Trophoblast cell (in vitro differentiated cells and primary cell): ENCODE measurements at regions not wholly inside any gene's neighbourhood (a gene's known extent, or its start where the extent isn't known, plus 50 kb on each side); places are given as distances from the start of the nearest gene placed in this dataset.
A peak's percentile ranks its signal among the peaks of the same experiment; 100 is the strongest.

Experiments used
- DNase-seq, 2 donors: peaks; one replicate each; pipeline ENCODE4 v3.0.0-alpha.2; 2016
- H2AFZ ChIP-seq: 2 replicates; pipeline ENCODE4 v1.6.1; 2013; ENCODE audit warnings: low read length, moderate library complexity, mild to moderate bottlenecking; ENCODE audit not compliant: insufficient read depth, poor library complexity
- H2AK5ac ChIP-seq: 2 replicates; pipeline ENCODE4 v1.6.1; 2013; ENCODE audit warnings: mild to moderate bottlenecking, low read length
- H2BK120ac ChIP-seq: 2 replicates; pipeline ENCODE4 v1.6.1; 2013; ENCODE audit warnings: low read length, mild to moderate bottlenecking, moderate library complexity; ENCODE audit not compliant: insufficient read depth, poor library complexity
- H2BK12ac ChIP-seq: 2 replicates; pipeline ENCODE4 v1.6.1; 2013; ENCODE audit warnings: mild to moderate bottlenecking, low read length, moderate library complexity
- H2BK5ac ChIP-seq: 2 replicates; pipeline ENCODE4 v1.6.1; 2013; ENCODE audit warnings: low read length, low read depth, moderate library complexity, mild to moderate bottlenecking; ENCODE audit not compliant: poor library complexity
- H3K14ac ChIP-seq: 2 replicates; pipeline ENCODE4 v1.6.1; 2013; ENCODE audit warnings: mild to moderate bottlenecking, low read length
- H3K18ac ChIP-seq: 2 replicates; pipeline ENCODE4 v1.6.1; 2013; ENCODE audit warnings: mild to moderate bottlenecking, low read length
- H3K23ac ChIP-seq: 2 replicates; pipeline ENCODE4 v1.6.1; 2013; ENCODE audit warnings: low read length
- H3K27ac ChIP-seq: 2 replicates; pipeline ENCODE4 v1.5.1; 2013; ENCODE audit warnings: low read depth, mild to moderate bottlenecking, inconsistent platforms, low read length, moderate library complexity
- H3K27me3 ChIP-seq: 2 replicates; pipeline ENCODE4 v1.6.1; 2013; ENCODE audit warnings: inconsistent platforms, mild to moderate bottlenecking, low read length, moderate library complexity; ENCODE audit not compliant: insufficient read depth
- H3K36me3 ChIP-seq, 2 experiments: 1 replicate in 1 of 2; 2 replicates in 1 of 2; pipeline ENCODE4 v1.6.1; 2013; ENCODE audit warnings: low read length in 2 of 2, mild to moderate bottlenecking in 2 of 2, moderate library complexity in 1 of 2; ENCODE audit not compliant: insufficient read depth in 2 of 2, control insufficient read depth in 1 of 2
- H3K4ac ChIP-seq: 2 replicates; pipeline ENCODE4 v1.6.1; 2013; ENCODE audit warnings: low read depth, mild to moderate bottlenecking, low read length, moderate library complexity
- H3K4me1 ChIP-seq, 2 experiments: 1 replicate in 1 of 2; 2 replicates in 1 of 2; pipeline ENCODE4 v1.6.1; 2013; ENCODE audit warnings: low read length in 2 of 2, mild to moderate bottlenecking in 2 of 2, moderate library complexity in 1 of 2; ENCODE audit not compliant: insufficient read depth in 2 of 2, control insufficient read depth in 1 of 2
- H3K4me2 ChIP-seq: 2 replicates; pipeline ENCODE4 v1.6.1; 2013; ENCODE audit warnings: inconsistent platforms, mild to moderate bottlenecking, low read length, moderate library complexity
- H3K4me3 ChIP-seq: 2 replicates; pipeline ENCODE4 v1.5.1; 2013; ENCODE audit warnings: mild to moderate bottlenecking, low read depth, low read length, inconsistent platforms
- H3K79me1 ChIP-seq: one replicate; pipeline ENCODE4 v1.6.1; 2013; ENCODE audit warnings: low read length
- H3K79me2 ChIP-seq: 2 replicates; pipeline ENCODE4 v1.6.1; 2013; ENCODE audit warnings: low read length, mild to moderate bottlenecking; ENCODE audit not compliant: control insufficient read depth, insufficient read depth, poor library complexity
- H3K9ac ChIP-seq: 2 replicates; pipeline ENCODE4 v1.6.1; 2013; ENCODE audit warnings: mild to moderate bottlenecking, low read length
- H3K9me3 ChIP-seq: 2 replicates; pipeline ENCODE4 v1.6.1; 2013; ENCODE audit warnings: low read depth, mild to moderate bottlenecking, control low read depth, inconsistent platforms, low read length; ENCODE audit not compliant: insufficient read depth
- H4K12ac ChIP-seq: 2 replicates; pipeline ENCODE4 v1.6.1; 2013; ENCODE audit warnings: low read depth, mild to moderate bottlenecking, low read length, moderate library complexity
- H4K8ac ChIP-seq: 2 replicates; pipeline ENCODE4 v1.6.1; 2013; ENCODE audit warnings: low read depth, mild to moderate bottlenecking, low read length, moderate library complexity
- H4K91ac ChIP-seq: one replicate; pipeline ENCODE4 v1.6.1; 2013; ENCODE audit warnings: low read depth, mild to moderate bottlenecking, low read length, moderate library complexity
- WGBS: extraction: QIAGEN DNeasy Blood & Tissue Kit; methylation state at CpG from one replicate; pipeline ENCODE4 v1.1.7; 2013; ENCODE audit warnings: missing lambda C conversion rate; ENCODE audit not compliant: insufficient read length, insufficient coverage; ENCODE audit errors: extremely low coverage; 5-methylcytosine and 5-hydroxymethylcytosine counted together

DNA sequence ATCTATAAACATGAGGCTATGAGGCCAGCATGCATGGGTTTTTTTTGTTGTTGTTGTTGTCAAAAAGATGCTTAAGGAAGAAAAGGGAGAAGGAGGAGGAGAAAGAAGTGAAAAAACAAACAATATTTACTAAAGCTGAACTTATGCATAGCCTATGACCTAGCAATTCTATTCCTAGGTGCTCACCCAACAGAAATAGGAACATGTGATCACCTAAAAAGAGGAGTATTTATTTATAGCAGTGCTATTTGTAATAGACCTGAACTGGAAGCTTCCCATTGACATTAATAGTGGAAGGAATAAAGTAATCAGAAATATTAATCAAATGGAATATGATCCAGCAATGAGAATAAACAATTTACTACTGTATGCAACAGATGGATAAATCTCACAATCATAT lies 156.5 kb upstream of the OLIG3 start:
- Histone ChIP-seq H4K91ac (no peak overlapping the region), H3K79me2 (no peaks in the 10 kb centered on the region), H3K4me2 (no peak overlapping the region), H3K36me3 (no peaks in the 10 kb centered on the region), H3K18ac (no peak overlapping the region), H3K9ac (no peak overlapping the region), H3K4me1 (peaks cover 4 to 6% of the 10 kb centered on the region in 2 experiments), H3K27ac (no peak overlapping the region), H2BK120ac (no peak overlapping the region), H4K12ac (no peak overlapping the region), H3K9me3 (peaks cover 4% of the 10 kb centered on the region), H2AK5ac (no peak overlapping the region), H2AFZ (no peak overlapping the region), H3K27me3 (no peaks in the 10 kb centered on the region), H3K14ac (no peak overlapping the region), H3K23ac (no peak overlapping the region), H3K79me1 (peaks cover 2% of the 10 kb centered on the region), H2BK12ac (no peak overlapping the region), H3K4me3 (no peak overlapping the region), H2BK5ac (no peak overlapping the region), H4K8ac (no peak overlapping the region), H3K4ac (no peak overlapping the region)
- DNase-seq: no peak

DNA sequence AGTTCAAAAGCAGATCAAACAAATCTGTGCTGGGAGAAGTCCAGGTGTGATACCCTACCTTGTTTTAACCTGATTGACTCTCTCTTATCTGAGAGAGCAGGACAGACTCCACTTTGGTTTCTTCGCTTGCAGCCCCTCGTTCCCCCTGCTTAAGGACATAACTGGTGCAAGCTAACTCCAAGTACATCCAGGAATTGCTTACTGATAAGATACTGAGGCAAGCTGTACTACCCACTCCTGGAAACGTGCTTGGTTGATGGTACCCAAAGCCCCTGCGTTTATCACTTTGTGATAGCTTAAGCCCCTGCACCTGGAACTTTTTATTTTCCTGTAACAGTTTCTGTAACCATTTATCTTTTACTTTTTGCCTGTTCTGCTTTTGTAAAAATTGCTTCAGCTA lies 157.0 kb upstream of the OLIG3 start:
- Histone ChIP-seq H2BK5ac (no peak overlapping the region), H3K4me1 (peaks cover 4 to 6% of the 10 kb centered on the region in 2 experiments), H3K18ac (no peak overlapping the region), H3K4ac (no peak overlapping the region), H2AFZ (no peak overlapping the region), H3K27me3 (no peaks in the 10 kb centered on the region), H2BK12ac (peak overlapping the region; percentile 82), H3K4me3 (no peak overlapping the region), H3K4me2 (no peak overlapping the region), H3K9me3 (peaks cover 4% of the 10 kb centered on the region), H3K27ac (no peak overlapping the region), H4K12ac (no peak overlapping the region), H3K14ac (no peak overlapping the region), H3K36me3 (no peaks in the 10 kb centered on the region), H3K79me2 (no peaks in the 10 kb centered on the region), H4K91ac (no peak overlapping the region), H4K8ac (no peak overlapping the region), H3K9ac (no peak overlapping the region), H3K79me1 (peaks cover 2% of the 10 kb centered on the region), H3K23ac (no peak overlapping the region), H2AK5ac (no peak overlapping the region), H2BK120ac (no peak overlapping the region)
- no CpG with 5 or more reads among the region's 4 CpGs for WGBS
- no peak for DNase-seq

DNA sequence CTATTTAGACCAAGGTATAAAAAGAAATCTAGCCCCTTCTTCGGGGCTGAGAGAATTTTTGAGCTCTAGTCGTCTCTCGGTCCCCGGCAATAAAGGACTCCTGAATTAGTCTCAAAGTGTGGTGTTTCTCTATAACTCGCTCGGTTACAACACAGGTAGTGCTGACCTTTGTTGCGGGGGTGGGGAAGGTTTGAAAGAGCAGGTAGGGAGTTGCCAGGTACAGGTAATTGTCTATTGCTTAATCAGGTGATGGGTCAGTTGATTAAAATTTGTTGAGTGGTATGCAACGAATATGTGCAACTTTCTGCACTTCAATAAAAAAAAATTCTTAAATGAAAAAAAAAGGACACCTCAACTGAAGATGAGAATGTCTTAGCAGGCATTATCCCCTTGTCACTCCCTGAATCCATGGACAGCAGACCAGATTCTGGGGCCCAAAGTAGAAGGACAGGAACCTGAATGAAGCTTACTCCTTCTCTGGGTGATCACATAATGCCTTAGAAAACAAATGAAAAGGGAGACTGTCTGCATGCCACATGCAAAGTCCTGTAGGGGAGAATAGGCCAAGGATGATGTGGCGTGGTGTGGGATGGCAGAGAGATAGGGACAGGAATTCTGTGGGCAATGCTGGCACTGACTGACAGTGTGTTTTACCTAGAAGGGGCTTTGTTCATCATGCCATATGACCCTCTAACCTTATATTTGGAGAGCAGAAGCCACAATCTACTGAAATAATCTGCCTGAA lies 157.6 kb upstream of the OLIG3 start:
- no peak overlapping the region for H2BK120ac ChIP-seq

DNA sequence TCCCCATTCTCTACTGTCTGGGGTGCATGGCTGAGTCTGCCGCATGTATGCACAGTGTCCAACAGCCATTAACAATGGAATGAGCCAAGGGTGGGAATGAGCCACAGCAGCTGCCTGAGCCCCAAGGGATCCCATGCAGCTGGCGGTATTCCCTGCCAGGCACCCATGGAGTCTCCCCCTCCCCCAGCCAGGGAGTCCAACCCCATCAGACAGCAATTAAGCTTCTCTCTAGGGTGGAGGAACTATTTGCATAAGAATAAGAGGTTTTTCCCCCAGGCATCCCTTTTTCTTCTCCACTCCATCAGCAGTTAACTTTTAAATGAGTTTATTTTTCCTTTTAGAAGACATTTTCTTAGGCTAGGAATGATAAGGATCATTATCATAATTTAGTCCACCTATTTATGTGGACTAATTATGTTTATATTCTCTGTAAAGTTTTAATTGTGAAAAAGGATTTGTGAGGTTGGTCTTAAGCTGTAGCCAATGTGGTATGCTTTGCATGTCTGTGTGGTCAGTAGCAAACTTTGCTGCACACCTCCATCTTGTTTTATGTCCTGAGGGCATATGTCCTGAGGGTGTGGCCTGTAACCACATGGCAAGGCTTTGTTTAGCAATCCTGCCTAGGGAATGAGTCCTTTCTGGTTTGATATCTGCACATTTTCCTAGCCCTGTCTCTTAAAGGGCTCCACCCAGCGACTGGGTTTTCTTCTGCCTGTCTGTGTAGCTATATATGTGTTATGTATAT lies 158.9 kb upstream of the OLIG3 start:
- Histone ChIP-seq H3K36me3 (no peaks in the 10 kb centered on the region), H2AK5ac (no peak overlapping the region)
- WGBS: no CpG with 5 or more reads among the region's 3 CpGs

More for the DNA sequence above, 157.6 kb upstream of the OLIG3 start:
- Histone ChIP-seq H3K9me3 (peaks cover 4% of the 10 kb centered on the region), H3K36me3 (no peaks in the 10 kb centered on the region), H4K8ac (no peak overlapping the region), H3K79me2 (no peaks in the 10 kb centered on the region), H3K79me1 (peaks cover 3% of the 10 kb centered on the region), H3K4ac (no peak overlapping the region), H3K27ac (no peak overlapping the region), H3K18ac (no peak overlapping the region), H4K91ac (no peak overlapping the region), H3K4me2 (no peak overlapping the region), H3K4me3 (no peak overlapping the region), H3K23ac (no peak overlapping the region), H2AFZ (no peak overlapping the region), H3K9ac (no peak overlapping the region), H2AK5ac (no peak overlapping the region), H2BK12ac (no peak overlapping the region), H3K27me3 (no peaks in the 10 kb centered on the region), H2BK5ac (no peak overlapping the region), H4K12ac (no peak overlapping the region), H3K14ac (no peak overlapping the region), H3K4me1 (peaks cover 5 to 8% of the 10 kb centered on the region in 2 experiments)
- DNase-seq: peak; percentile 62 to 76
- WGBS: no CpG with 5 or more reads among the region's 9 CpGs

More for the DNA sequence above, 158.9 kb upstream of the OLIG3 start:
- H2BK5ac ChIP-seq: no peak overlapping the region
- H4K8ac ChIP-seq: no peak overlapping the region
- peaks cover 4 to 8% of the 10 kb centered on the region in 2 experiments for H3K4me1 ChIP-seq
- no peaks in the 10 kb centered on the region for H3K79me2 ChIP-seq
- H3K4ac ChIP-seq: no peak overlapping the region
- DNase-seq: peak; percentile 83 to 98
- no peak overlapping the region for H3K9ac ChIP-seq
- H2AFZ ChIP-seq: no peak overlapping the region
- peaks cover 4% of the 10 kb centered on the region for H3K79me1 ChIP-seq
- H2BK12ac ChIP-seq: no peak overlapping the region
- H3K9me3 ChIP-seq: peaks cover 4% of the 10 kb centered on the region
- no peak overlapping the region for H3K4me2 ChIP-seq
- no peak overlapping the region for H3K14ac ChIP-seq
- no peak overlapping the region for H4K12ac ChIP-seq
- H3K23ac ChIP-seq: no peak overlapping the region
- H3K4me3 ChIP-seq: no peak overlapping the region
- H2BK120ac ChIP-seq: no peak overlapping the region
- H3K27ac ChIP-seq: no peak overlapping the region
- H3K18ac ChIP-seq: no peak overlapping the region
- H4K91ac ChIP-seq: no peak overlapping the region
- H3K27me3 ChIP-seq: no peaks in the 10 kb centered on the region
